ENCODE measurements at regions not wholly inside any gene's neighbourhood (a gene's known extent, or its start where the extent isn't known, plus 50 kb on each side); places are given as distances from the start of the nearest gene placed in this dataset.

- TF ChIP-seq, protein P1, sequence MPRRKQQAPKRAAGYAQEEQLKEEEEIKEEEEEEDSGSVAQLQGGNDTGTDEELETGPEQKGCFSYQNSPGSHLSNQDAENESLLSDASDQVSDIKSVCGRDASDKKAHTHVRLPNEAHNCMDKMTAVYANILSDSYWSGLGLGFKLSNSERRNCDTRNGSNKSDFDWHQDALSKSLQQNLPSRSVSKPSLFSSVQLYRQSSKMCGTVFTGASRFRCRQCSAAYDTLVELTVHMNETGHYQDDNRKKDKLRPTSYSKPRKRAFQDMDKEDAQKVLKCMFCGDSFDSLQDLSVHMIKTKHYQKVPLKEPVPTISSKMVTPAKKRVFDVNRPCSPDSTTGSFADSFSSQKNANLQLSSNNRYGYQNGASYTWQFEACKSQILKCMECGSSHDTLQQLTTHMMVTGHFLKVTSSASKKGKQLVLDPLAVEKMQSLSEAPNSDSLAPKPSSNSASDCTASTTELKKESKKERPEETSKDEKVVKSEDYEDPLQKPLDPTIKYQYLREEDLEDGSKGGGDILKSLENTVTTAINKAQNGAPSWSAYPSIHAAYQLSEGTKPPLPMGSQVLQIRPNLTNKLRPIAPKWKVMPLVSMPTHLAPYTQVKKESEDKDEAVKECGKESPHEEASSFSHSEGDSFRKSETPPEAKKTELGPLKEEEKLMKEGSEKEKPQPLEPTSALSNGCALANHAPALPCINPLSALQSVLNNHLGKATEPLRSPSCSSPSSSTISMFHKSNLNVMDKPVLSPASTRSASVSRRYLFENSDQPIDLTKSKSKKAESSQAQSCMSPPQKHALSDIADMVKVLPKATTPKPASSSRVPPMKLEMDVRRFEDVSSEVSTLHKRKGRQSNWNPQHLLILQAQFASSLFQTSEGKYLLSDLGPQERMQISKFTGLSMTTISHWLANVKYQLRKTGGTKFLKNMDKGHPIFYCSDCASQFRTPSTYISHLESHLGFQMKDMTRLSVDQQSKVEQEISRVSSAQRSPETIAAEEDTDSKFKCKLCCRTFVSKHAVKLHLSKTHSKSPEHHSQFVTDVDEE (CRISPR knock-in tag; IDR thresholded peaks at IDR 0.05) = no peak
- TF ChIP-seq ZNF565 (CRISPR knock-in tag; conservative IDR thresholded peaks at IDR 0.05; ENCODE audit: low read depth) = no peak
- TF ChIP-seq GLIS3 (CRISPR knock-in tag; IDR thresholded peaks at IDR 0.05) = no peak
- TF ChIP-seq PATZ1 (CRISPR knock-in tag; IDR thresholded peaks at IDR 0.05; ENCODE audit: borderline replicate concordance) = no peak
- TF ChIP-seq ARNTL (CRISPR knock-in tag; IDR thresholded peaks at IDR 0.05; ENCODE audit: borderline replicate concordance, low read depth) = no peak
- no peak for TF ChIP-seq ISL1 (CRISPR knock-in tag; IDR thresholded peaks at IDR 0.05)
- TF ChIP-seq, protein P2, sequence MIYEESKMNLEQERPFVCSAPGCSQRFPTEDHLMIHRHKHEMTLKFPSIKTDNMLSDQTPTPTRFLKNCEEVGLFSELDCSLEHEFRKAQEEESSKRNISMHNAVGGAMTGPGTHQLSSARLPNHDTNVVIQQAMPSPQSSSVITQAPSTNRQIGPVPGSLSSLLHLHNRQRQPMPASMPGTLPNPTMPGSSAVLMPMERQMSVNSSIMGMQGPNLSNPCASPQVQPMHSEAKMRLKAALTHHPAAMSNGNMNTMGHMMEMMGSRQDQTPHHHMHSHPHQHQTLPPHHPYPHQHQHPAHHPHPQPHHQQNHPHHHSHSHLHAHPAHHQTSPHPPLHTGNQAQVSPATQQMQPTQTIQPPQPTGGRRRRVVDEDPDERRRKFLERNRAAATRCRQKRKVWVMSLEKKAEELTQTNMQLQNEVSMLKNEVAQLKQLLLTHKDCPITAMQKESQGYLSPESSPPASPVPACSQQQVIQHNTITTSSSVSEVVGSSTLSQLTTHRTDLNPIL (CRISPR knock-in tag; IDR thresholded peaks at IDR 0.05; ENCODE audit: low read depth) = no peak
- TF ChIP-seq ZC3H10 (CRISPR knock-in tag; IDR thresholded peaks at IDR 0.05) = no peak
- no peak for TF ChIP-seq ZFP30 (CRISPR knock-in tag; IDR thresholded peaks at IDR 0.05)
- no peak for TF ChIP-seq SNAI2 (CRISPR knock-in tag; IDR thresholded peaks at IDR 0.05)
- TF ChIP-seq RARB (CRISPR knock-in tag; IDR thresholded peaks at IDR 0.05) = no peak
- no peak for TF ChIP-seq TOX (CRISPR knock-in tag; IDR thresholded peaks at IDR 0.05; ENCODE audit: borderline replicate concordance)
Measured at GRCh38 chr18:73895701-73896100, 251.9 kb downstream of the FBXO15 start.
